CD4-positive, alpha-beta T cell treated with Interleukin-2 at 100 ng/mL for 4 hours (primary cell): ENCODE measurements at regions not wholly inside any gene's neighbourhood (a gene's known extent, or its start where the extent isn't known, plus 50 kb on each side); places are given as distances from the start of the nearest gene placed in this dataset.
"Not testable (repeated sequence)": the region's sequence is repeated elsewhere in the genome, so short reads cannot be mapped to it uniquely, and the experiment has no call there.

Source experiments
- DNase-seq: peaks from one replicate; pipeline ENCODE4 v3.0.0-alpha.2; 2020; ENCODE audit warnings: low spot score

- DNase-seq = no peak
Observed at GRCh38 chr5:135279328-135279727, 119.7 kb downstream of the MACROH2A1 start.

DNA sequence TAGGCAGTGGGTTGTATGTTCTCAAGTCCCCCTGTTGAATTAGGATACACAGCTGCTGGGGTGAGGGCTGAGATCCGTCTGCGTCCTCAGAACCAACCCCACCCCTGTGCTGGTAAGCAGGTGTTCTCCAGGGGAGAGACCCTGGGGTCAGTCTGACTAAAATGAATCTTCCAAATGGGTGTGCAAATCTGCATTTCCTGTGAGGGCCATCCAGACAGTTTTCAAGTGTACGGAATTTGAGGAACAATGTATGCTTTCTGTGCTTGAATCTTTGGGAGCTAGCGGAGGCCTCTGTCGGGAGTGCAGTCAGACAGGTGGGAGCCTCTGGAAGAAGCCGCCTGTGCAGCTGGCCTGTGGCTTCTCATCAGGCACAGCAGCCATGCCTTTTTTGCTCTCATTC lies 122.9 kb downstream of the MACROH2A1 start:
- no peak for DNase-seq

DNA sequence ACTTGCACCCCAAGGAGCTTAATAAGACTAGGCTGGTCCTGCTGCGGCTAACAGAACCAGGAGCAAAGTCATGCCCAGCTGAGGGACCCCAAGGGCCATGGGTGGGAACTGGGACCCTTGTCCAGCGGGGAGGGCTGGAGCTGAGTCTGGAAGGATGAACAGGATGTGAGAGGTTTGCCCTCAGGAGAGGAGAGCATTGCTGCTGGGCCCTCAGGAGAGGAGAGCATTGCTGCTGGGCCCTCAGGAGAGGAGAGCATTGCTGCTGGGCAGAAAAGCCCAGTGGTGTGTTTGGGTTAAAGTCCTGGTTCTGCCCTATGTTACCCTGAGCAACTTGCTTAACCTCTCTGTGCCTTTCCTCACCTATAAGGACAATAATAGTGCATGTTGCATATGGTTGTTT lies 125.8 kb downstream of the MACROH2A1 start:
- no peak for DNase-seq

DNA sequence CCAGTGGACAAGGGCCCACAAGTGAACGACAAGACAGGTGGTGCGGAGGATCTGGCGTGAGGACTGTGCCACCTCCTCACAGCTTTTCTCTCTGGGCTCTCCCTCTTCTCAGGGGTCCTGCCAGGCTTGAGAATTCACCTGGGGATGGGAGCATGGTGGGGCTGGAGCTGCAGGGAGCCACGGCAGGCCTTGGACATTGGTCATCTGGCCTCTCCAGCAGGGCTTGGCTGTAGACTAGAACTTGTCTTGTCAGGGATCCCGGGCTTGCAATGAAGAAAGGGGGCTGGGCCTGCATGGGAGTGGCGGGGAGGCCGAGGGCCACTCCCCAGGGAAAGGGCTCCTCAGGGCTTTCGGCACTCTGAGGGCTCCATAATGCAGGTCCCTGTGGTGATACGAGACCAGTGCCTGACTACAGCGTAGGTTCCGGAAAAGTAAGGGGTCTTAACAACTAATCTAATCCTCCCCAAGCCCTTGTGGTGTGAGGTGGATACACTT lies 126.7 kb downstream of the MACROH2A1 start:
- no peak for DNase-seq

DNA sequence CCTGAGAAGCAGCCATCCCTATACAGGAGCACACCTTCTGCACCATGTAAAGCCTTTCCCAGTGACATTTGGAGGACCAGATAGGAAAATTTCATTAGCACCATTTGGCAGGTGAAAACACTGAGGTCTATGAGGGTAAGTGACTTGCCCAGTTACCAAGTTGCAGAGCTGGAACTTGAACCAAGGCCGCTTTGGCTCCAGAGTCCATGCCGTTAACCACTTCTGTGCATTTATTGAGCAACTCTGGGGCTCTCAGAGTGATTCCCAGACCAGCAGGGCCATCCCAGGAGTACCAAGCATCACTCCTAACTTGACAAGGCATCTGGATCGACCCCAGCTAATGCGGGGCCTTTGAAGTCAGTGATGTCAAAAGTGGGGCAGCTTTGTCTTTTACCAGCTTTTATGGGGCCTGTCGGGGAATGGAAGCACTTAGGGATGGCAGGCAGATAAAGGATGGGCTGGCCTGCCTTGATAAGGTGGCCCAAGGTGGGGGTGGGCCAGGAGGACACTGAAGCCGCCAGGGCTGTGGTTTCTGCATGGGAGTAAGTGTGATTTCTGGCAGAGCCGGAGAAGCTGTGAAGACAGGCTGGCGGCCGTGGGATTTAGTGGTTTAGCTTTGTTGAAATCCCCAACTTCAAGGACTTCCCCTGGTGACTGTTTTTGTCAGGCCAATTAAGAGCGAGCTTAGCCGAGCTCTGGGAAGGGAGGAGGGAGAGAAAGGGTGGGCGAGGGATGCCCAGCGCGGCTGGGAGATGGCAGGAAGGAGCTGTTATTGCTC lies 127.3 kb downstream of the MACROH2A1 start:
- no peak for DNase-seq

DNA sequence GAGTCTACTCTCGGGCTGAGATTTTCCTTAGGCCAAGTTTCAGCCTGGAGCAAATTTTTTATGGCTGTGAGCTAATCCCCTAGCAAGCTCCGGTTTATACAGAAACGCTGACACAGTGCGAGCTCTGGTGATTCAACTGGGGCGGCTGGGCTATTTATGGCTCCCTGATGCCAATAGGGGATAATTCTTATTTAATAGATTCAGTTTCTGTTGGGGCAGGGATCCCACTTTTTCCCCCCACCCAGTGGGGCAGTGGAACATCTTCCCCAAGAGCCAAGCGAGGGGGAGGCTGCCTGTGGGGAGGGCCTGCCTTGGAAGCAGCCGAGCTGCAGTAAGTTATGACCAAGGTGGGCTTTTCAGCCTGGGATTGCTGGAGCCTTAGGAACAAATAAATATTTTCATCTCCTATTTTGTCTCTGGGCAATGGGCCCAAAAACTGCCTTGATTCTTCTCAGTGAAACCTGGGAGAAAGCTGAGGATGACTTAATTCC lies 129.1 kb downstream of the MACROH2A1 start:
- DNase-seq = no peak

- no peak for DNase-seq
Observed at GRCh38 chr5:135269199-135269598, 129.8 kb downstream of the MACROH2A1 start.

DNA sequence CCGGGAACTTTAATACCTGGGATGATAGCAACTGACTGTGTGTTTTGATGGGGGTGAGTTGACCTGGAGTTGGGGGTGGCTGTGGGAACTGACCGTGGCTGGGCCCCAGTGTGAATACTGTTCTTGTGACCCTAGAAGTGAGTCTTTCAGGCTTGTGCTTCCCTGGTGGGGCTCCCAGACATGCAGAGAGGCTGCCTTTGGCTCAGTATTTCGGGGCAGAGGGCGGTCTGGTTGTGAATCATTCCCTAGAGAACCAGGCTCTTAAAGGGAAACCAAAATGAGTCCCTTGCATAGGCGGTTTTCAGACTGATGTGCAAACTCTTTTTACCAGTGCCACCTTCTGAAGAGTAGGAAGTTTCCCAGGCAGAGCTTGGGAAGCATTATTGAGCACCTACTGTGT lies 132.1 kb downstream of the MACROH2A1 start:
- no peak for DNase-seq

DNA sequence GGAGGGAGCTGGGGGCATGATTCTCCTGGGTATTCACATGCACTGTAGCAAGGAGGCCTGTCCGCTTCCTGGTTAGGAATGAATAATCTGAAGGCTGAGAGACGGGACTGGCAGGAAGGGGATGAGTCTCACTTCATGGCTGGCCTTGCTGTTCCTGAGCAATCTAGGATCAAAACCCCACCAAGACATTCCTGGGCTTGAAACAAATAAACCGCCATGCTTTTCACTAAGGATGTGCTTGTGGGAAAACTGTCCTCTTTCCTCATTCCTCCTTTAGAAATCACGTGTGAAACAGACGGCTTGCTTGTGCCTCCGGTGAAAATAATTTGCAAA lies 132.8 kb downstream of the MACROH2A1 start:
- no peak for DNase-seq

GRCh38 chr5:135265497-135266302 lies 133.3 kb downstream of the MACROH2A1 start:
- no peak for DNase-seq

- no peak for DNase-seq
Observed at GRCh38 chr5:135264451-135265440, 134.3 kb downstream of the MACROH2A1 start.

DNA sequence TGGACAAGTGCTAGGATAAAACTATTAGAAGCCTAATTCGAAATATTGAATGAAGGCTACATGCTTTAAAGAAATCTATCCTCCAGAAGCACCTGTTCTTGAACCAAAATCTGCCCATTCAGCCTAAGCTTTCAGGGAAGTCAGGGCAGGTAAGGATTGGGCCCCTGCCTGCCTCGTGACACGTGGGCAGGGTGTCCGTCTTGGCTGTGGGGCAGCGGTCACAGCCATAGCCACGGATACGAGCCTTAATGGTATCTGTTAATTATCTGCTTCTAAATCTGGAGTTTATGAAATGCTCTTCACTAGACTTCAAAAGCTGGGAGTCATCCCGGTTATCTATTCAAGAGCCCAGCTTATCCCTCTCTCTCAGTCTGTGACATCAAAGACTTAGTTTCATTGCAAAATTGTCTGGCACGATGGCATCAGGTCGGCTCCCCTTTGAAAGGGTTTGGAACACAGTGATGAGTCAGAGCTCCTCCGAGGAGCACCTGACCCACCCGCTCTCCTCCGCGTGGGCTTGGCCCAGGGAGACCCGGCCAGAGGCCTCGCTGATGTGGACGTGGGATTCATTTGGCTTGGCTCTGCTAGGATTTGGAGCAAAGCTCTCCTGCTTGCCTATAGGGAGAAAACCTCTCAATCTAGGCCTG lies 135.9 kb downstream of the MACROH2A1 start:
- DNase-seq = no peak

DNA sequence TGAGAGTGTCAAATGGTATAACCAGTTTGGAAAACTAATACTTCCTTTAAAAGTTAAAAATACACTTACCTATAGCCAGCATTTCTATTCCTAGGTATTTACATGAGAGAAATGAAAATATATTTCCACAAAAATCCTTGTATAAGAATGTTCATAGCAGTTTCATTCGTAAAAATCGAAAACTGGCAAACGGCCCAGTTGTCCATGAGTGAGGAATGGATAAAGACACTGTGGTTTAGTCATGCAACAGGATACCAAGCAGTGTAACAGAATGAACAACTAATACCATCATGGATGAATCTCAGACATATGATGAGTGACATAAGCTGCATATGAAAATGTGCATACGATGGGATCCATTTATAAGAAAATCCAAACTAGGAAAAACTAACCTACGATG lies 136.7 kb downstream of the MACROH2A1 start:
- no peak for DNase-seq

DNA sequence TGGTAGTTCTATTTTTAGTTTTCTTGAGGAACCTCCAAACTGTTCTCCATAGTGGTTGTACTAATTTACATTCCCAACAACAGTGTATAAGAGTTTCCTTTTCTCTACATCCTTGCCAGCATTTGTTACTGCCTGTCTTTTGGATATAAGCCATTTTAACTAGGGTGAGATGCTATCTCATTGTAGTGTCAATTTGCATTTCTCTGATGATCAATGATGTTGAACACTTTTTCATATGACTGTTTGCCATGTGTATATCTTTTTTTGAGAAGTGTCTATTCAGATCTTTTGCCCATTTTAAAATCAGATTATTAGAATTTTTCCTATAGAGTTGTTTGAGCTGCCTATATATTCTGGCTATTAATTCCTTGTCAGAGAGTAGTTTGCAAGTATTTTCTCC lies 138.9 kb downstream of the MACROH2A1 start:
- DNase-seq = not testable (repeated sequence)

DNA sequence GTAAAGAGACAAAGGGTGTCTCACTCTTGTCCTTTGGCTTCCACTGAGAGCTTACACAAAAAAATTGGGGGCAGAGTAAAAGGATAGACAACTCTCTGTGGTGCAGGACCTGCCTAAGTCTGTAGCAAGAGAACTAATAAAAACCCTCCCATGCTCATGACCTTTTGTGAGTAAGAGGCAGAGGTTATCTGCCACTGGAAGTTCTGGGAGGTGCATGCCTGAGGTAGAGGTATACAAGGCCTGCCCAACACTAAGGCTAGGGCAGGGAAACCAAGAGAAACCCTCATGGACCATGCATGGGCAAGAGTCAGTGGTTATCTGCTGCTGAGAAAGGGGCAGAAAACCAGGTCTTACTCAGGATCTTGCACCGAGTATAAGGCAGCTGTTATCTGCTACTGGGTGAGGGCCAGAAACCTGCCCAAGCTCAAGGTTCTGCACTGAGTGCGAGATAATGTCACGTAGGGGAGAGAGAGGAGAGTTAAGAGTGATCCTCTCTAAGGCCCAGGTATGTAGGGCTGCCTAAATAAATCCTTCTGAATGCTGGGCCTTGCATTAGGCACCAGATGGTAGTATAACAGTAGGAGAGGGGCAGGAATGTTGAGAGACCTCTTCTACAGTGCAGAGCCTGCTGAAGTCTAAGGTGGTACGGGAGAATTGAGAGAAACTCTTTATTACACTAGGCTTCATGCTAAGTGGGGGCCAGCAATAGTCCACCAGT lies 143.4 kb downstream of the MACROH2A1 start:
- no peak for DNase-seq

GRCh38 chr5:135254183-135254582 lies 144.8 kb downstream of the MACROH2A1 start:
- DNase-seq = no peak

- no peak for DNase-seq
Observed at GRCh38 chr5:135253601-135254178, 145.3 kb downstream of the MACROH2A1 start.

- DNase-seq = no peak
Observed at GRCh38 chr5:135251093-135251492, 147.9 kb downstream of the MACROH2A1 start.

DNA sequence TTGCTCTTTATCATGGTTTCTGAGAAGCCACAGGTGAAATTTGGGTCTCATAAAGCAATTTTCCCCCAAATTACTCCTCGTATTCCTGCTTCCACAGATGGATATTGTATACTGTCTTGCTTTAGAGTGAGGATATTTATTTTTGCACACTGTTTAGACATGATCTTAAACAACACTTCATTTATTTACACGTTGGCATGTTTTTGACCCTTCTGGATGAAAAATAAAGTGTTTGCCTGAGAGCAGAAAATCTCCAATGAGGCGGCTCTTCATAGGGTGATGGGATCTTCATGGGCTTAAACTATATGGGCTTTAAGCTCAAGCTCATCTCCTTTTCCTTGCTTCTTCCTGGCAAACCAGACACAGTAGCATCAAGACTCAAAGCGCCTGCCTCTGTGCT lies 148.4 kb downstream of the MACROH2A1 start:
- no peak for DNase-seq

DNA sequence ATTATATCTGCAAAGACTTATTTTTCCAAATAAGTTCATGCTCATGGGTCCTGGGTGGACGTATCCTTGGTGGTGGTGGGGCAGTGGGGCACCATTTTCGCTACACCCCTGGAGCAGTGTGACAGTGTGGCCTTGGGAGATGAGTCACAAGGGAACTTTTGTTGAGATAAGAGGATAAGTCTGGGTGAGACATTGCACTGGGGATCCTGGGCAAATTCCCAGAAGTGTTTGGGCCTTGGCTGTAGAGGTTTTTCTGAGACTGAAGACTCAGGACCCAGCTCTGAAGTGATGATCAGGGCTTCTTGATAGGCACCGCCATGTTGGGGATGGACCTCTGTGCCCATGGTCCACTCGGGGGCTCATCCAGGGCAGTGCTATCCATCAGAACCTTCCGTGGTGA lies 149.4 kb downstream of the MACROH2A1 start:
- no peak for DNase-seq
